NCI-H2171 (cell line): ENCODE measurements at regions not wholly inside any gene's neighbourhood (a gene's known extent, or its start where the extent isn't known, plus 50 kb on each side); places are given as distances from the start of the nearest gene placed in this dataset.

ENCODE experiments used
- DNase-seq: peaks from one replicate; lab custom pipeline; 2025; lab: John Stamatoyannopoulos, UW

- no peak for DNase-seq
These were observed 451.0 kb upstream of the SETBP1 start for GRCh38 chr18:44229693-44230108.

- DNase-seq: no peak
These were observed 448.8 kb upstream of the SETBP1 start for GRCh38 chr18:44231936-44232335.

GRCh38 chr18:44232500-44232899 is 448.2 kb upstream of the SETBP1 start:
- no peak for DNase-seq

GRCh38 chr18:44238454-44238853 is 442.2 kb upstream of the SETBP1 start:
- no peak for DNase-seq

DNA sequence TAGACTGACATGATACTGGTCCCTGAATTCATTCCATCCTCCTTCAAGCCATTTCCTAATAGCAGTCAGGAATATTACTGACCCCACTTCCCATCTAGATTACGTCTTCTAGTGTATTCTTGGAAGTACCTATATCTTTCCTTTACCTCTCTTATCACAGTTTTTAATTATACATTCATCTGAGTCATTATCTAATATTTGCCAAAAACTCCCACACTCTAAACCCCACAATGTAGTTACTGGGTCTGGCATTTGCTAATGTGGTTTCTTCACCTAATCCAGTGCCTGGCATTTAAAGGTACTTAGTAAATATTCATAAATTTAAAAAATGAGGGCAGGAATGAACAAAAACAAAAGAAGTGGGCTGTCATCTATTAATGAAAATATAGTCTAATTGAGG is 441.8 kb upstream of the SETBP1 start:
- no peak for DNase-seq

DNA sequence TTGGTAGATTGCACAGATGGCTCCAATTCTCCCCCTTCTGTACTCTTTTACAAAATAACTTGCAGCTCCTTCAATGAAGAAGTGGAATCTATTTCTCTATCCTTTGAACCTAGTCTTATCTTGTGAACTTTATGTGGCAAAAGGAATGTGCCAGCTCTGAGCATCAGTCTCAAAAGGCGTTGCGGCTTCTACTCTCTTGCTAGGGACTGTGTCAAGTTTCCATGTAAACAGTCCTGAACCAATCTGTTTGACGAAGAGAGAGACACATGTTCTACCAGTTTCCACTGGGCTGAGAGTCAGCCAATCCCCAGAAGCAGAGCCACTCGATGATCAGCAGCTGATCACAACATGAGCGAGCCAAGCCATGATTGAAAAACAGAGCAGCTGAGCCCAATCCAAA is 439.7 kb upstream of the SETBP1 start:
- no peak for DNase-seq

- DNase-seq: no peak
These were observed 435.7 kb upstream of the SETBP1 start for GRCh38 chr18:44245019-44245418.

GRCh38 chr18:44246001-44246400 is 434.7 kb upstream of the SETBP1 start:
- no peak for DNase-seq

GRCh38 chr18:44258086-44258485 is 422.6 kb upstream of the SETBP1 start:
- no peak for DNase-seq

GRCh38 chr18:44258576-44258975 is 422.1 kb upstream of the SETBP1 start:
- DNase-seq: no peak

DNA sequence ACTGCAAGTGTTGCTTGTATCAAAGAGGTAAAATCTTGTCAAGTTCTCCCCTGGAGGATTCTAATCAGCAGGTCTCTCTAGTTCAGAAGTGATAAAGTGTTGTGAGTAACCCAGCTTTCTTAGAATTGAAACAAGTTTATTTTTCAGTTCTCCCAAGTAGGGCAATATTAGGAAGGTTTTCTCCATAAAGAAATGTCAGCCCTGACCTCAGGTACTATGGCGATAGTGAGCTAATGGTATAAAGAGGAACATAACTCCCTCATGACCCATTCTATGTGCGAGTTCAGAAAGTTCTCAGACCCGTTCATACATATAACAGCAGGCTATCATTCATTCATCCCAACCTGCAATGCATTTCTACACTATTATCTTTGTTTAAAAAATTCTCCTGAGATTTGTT is 421.1 kb upstream of the SETBP1 start:
- no peak for DNase-seq

- no peak for DNase-seq
These were observed 415.3 kb upstream of the SETBP1 start for GRCh38 chr18:44265437-44265836.

GRCh38 chr18:44273298-44273697 is 407.4 kb upstream of the SETBP1 start:
- DNase-seq: no peak

DNA sequence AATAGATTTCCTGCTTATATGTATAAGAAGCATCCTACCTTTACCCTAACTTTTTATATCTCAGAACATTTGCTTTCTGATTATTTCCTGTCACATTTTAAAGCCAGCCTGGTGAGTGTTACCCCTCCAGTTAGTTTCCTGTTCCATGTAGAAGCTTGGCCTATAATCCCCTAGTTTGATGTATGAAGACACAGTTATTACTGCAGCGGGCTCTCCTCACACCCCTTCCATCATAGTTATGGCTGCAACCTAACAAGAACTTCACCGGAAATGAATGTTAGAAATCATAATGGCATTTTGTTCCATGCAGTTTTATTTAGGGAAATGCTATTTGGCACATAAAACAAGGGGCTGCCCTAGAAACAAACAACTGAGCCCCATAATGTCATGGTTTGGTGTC is 400.2 kb upstream of the SETBP1 start:
- no peak for DNase-seq

- no peak for DNase-seq
These were observed 394.6 kb upstream of the SETBP1 start for GRCh38 chr18:44286049-44286448.

DNA sequence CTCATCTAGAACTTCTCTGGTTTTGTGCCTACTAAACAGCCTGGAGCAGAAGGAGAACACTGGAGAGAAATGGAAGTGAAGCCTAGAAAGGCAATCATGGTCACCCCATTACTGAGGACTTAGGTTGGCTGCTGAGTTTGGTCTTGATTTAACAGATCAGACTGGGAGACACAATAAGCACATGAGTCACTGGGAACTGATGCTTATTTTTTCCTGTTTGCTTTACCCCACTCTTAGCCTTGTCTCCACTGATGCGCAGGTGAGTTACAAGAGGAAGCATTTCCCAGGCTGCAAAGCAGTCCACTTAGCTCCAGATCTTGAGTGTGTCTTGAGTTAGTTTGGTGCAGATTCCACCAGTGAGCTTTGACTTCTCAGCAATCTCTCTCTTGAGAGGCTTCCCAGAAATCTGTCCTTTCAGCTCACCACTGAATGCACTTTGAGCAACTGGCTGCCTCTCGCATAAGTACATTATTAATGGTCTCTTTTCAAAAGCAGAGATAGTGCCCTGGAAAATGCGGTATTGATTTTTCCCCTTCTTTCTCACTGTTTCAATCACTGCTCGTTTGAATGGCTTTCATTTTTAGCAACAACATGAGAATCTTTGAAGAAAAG is 390.2 kb upstream of the SETBP1 start:
- no peak for DNase-seq

DNA sequence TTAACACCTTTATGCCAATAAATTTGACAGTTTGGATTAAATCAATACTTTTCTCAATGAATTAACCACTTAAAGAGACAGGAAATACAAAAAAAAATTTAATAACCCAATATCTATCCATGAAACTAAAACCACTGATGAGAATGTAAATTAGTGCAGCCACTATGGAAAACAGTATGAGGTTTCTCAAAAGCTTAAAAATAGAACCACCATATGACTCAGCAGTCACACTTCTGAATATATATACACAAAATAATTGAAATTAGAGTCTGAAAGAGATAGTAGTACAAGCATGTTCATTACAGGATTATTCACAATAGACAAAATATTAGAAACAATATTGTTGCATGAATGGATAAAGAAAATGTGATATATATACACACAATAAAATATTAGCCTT is 382.1 kb upstream of the SETBP1 start:
- DNase-seq: no peak

- DNase-seq: no peak
These were observed 371.5 kb upstream of the SETBP1 start for GRCh38 chr18:44309185-44309584.

DNA sequence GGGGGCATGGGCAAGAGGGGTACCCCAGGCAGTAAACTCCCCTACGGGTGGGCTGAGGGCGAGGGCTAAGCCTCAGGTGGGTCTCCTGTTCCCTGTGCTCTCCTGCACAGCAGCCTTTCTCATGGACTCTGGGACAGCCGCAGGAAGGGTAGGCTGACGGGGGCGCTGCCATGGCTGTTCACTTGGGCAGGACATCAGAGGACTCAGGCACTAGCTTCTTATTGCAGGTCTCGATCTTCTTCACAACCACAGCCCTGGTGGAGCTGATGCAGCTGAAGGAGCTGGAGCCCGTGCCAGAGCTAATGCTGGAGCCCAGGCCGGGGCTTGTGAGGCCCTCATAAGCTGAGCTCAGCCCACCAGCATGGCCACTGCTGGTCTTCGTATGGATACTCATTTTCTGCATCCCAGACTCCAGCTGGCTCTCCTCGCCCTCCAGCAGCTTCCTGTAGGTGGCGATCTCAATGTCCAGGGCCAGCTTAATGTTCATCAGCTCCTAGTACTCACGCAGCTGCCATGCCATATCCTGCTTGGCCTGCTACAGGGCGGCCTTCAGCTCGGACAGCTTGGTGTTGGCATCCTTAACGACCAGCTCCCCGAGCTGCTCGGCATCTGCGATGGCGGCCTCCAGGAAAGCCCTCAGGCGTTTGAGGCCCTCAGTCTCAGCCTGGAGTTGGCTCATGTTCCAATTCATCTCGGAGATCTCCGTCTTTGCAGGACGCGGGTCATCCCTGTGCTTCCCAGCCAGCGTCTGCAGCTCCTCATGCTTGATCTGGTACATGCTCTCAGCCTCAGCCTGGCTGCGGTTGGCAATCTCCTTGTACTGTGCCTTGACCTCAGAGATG is 359.8 kb upstream of the SETBP1 start:
- DNase-seq: no peak

- DNase-seq: no peak
These were observed 358.7 kb upstream of the SETBP1 start for GRCh38 chr18:44321868-44322590.

DNA sequence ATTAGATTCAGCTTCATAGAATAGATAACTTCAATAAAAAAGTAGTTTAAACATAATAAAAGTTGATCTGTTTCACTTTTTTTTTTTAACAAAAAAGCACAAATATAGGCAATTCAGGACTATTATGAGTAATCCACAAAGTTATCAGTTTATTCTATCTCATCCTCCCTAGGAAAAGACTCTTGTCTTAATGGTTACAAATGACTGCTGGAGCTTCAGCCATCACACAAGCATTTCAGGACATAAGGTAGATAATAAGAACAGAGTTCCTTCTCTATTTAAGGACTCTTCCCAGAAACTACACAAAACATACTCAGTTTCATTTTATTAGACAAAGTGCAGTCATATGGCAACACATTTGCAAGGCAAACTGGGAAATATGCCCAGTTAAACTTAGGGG is 357.6 kb upstream of the SETBP1 start:
- DNase-seq: no peak

GRCh38 chr18:44324361-44324760 is 356.3 kb upstream of the SETBP1 start:
- DNase-seq: no peak
